HepG2 (cell line): ENCODE measurements at regions not wholly inside any gene's neighbourhood (a gene's known extent, or its start where the extent isn't known, plus 50 kb on each side); places are given as distances from the start of the nearest gene placed in this dataset.

Source experiments
- ATAC-seq: fragments of 200-7000 bp; cut with Tn5 transposase; 3 replicates; pipeline ENCODE4 v1.9.1; 2020; ENCODE audit warnings: mild to moderate bottlenecking, moderate library complexity
- BruUV-seq: library from RNA; stranded (reverse); fragments of 400-500 nt; replicated peaks from 2 replicates; lab custom pipeline; 2021; lab: Mats Ljungman, UMichigan
- CTCF ChIA-PET: fragments of 300-600 bp; formaldehyde crosslinking; extraction: SDS; loops from one replicate; lab custom pipeline; 2021; ENCODE audit warnings: low total read pairs, inconsistent platforms, low intra/inter-chr PET ratio; lab: Yijun Ruan, JAX
- POLR2A ChIA-PET: fragments of 350-600 bp; sonication (Branson Sonifier 250); formaldehyde crosslinking; loops from one replicate; lab custom pipeline; 2020; ENCODE audit warnings: antibody characterized with exemption, inconsistent platforms; lab: Yijun Ruan, JAX
- DNase-seq: peaks from one replicate; pipeline ENCODE4 v3.0.0-alpha.2; 2015; ENCODE audit warnings: low spot score
- FAIRE-seq: peaks from 3 replicates; lab custom pipeline; 2011; peaks lifted over from hg19 to GRCh38; lab: Jason Lieb, UNC
- H2AFZ ChIP-seq: one replicate; pipeline ENCODE4 v1.6.1; 2011; ENCODE audit warnings: low read length, inconsistent platforms
- H3K27ac ChIP-seq: fragments of 300-600 bp; 3 replicates; pipeline ENCODE4 v1.8.0; 2011; ENCODE audit warnings: mixed run types, mild to moderate bottlenecking, mixed read lengths, low read length, inconsistent platforms; ENCODE audit not compliant: insufficient read depth; ENCODE audit errors: extremely low read length
- H3K27me3 ChIP-seq, 2 experiments: fragments of 200-600 bp in 1 of 2; 2 replicates in 1 of 2; 3 replicates in 1 of 2; pipeline versions ENCODE4 v1.6.0 to v1.8.0; 2011; ENCODE audit warnings: low read length in 2 of 2, mild to moderate bottlenecking in 2 of 2, moderate library complexity in 2 of 2, inconsistent platforms in 1 of 2; ENCODE audit not compliant: insufficient read depth in 2 of 2, control insufficient read depth in 1 of 2
- H3K36me3 ChIP-seq, 2 experiments: fragments of 200-600 bp in 1 of 2; replicated peaks in 1 of 2; 2 replicates in 1 of 2; 3 replicates in 1 of 2; pipeline versions ENCODE4 v1.5.1 to v1.8.0; 2011; ENCODE audit warnings: low read length in 2 of 2, inconsistent platforms in 1 of 2; ENCODE audit not compliant: insufficient read depth in 2 of 2, control insufficient read depth in 1 of 2
- H3K4me1 ChIP-seq: 2 replicates; pipeline ENCODE4 v1.5.1; 2012; ENCODE audit warnings: low read length, inconsistent platforms; ENCODE audit not compliant: insufficient read depth
- H3K4me2 ChIP-seq: 2 replicates; pipeline ENCODE4 v1.6.0; 2011; ENCODE audit warnings: low read depth, low read length, inconsistent platforms
- H3K4me3 ChIP-seq, 3 experiments: fragments of 200-600 bp in 1 of 3; sonication (generic), shearing (Covaris generic) in 1 of 3; replicated peaks in 1 of 3; 2 replicates each; pipeline ENCODE4 v1.5.1; 2011 to 2016; ENCODE audit warnings: low read length in 3 of 3, inconsistent platforms in 2 of 3, low read depth in 2 of 3, mild to moderate bottlenecking in 2 of 3, control low read depth in 1 of 3, mixed read lengths in 1 of 3; ENCODE audit not compliant: insufficient read depth in 1 of 3
- H3K79me2 ChIP-seq: one replicate; pipeline ENCODE4 v1.6.1; 2011; ENCODE audit warnings: low read length, inconsistent platforms; ENCODE audit not compliant: insufficient read depth
- H3K9ac ChIP-seq: 2 replicates; pipeline ENCODE4 v1.6.0; 2011; ENCODE audit warnings: mild to moderate bottlenecking, low read depth, low read length, inconsistent platforms; ENCODE audit not compliant: insufficient read depth
- H3K9me3 ChIP-seq: 2 replicates; pipeline ENCODE4 v1.5.1; 2012; ENCODE audit warnings: mild to moderate bottlenecking, low read length
- H4K20me1 ChIP-seq: 2 replicates; pipeline ENCODE4 v1.6.0; 2011; ENCODE audit warnings: inconsistent platforms, mild to moderate bottlenecking, low read length, moderate library complexity; ENCODE audit not compliant: insufficient read depth
- FOXM1 ChIP-seq: sonication (generic); formaldehyde crosslinking; IDR thresholded peaks from 2 replicates; pipeline ENCODE4 v1.5.0; 2020; ENCODE audit warnings: missing genetic modification reagents
- HOXA3 ChIP-seq: sonication (generic); formaldehyde crosslinking; IDR thresholded peaks from 2 replicates; pipeline ENCODE4 v1.5.0; 2020; ENCODE audit warnings: missing genetic modification reagents
- MAFG ChIP-seq: sonication (generic); formaldehyde crosslinking; IDR thresholded peaks from 2 replicates; pipeline ENCODE4 v1.5.1; 2020; ENCODE audit warnings: mild to moderate bottlenecking, missing genetic modification reagents
- MTA1 ChIP-seq: sonication (generic); formaldehyde crosslinking; IDR thresholded peaks from 2 replicates; pipeline ENCODE4 v1.4.0; 2020; ENCODE audit warnings: missing genetic modification reagents, mild to moderate bottlenecking, borderline replicate concordance
- POLR2AphosphoS5 ChIP-seq: IDR thresholded peaks from 2 replicates; pipeline ENCODE4 v1.6.1; 2012; ENCODE audit warnings: low read depth, low read length
- REL ChIP-seq: sonication (generic); formaldehyde crosslinking; conservative IDR thresholded peaks from 2 replicates; pipeline ENCODE4 v1.8.0; 2022; ENCODE audit warnings: mild to moderate bottlenecking, missing genetic modification reagents, moderate library complexity
- SOX6 ChIP-seq, 2 experiments: fragments of 450-650 bp in 1 of 2; sonication (generic) in 1 of 2; formaldehyde crosslinking in 1 of 2; IDR thresholded peaks; 2 replicates each; pipeline versions ENCODE4 v1.4.0 to v1.6.1; 2017 to 2020; ENCODE audit warnings: antibody characterized with exemption in 1 of 2, mild to moderate bottlenecking in 1 of 2, missing genetic modification reagents in 1 of 2
- ZNF792 ChIP-seq: IDR thresholded peaks from 2 replicates; pipeline ENCODE4 v1.6.1; 2016
- WGBS: methylation state at CpG from one replicate; pipeline ENCODE4 v1.1.6; 2017; ENCODE audit warnings: low lambda C conversion rate; 5-methylcytosine and 5-hydroxymethylcytosine counted together
- in situ Hi-C: cut with HindIII; loops from 2 replicates; pipeline ENCODE4 v1.10.0; 2017; ENCODE audit warnings: low pct_unique_long_range_greater_than_20kb; ENCODE audit not compliant: extremely low pct_ligation_motif_present
- intact Hi-C: fragments of 100-400 bp; cut with micrococcal nuclease; formaldehyde crosslinking; loops from one replicate; pipeline ENCODE4 v1.10.0; 2022; ENCODE audit not compliant: unreplicated experiment
- TF ChIP-seq, protein P1 (sequence below): sonication (generic); formaldehyde crosslinking; IDR thresholded peaks from 2 replicates; pipeline ENCODE4 v1.5.0; 2020; ENCODE audit warnings: missing genetic modification reagents
- TF ChIP-seq, protein P2 (sequence below): sonication (generic); formaldehyde crosslinking; IDR thresholded peaks from 2 replicates; pipeline ENCODE4 v1.5.0; 2020; ENCODE audit warnings: missing genetic modification reagents
- TF ChIP-seq, protein P3 (sequence below): sonication (generic); formaldehyde crosslinking; conservative IDR thresholded peaks from 2 replicates; pipeline ENCODE4 v1.8.0; 2022; ENCODE audit warnings: mild to moderate bottlenecking, moderate library complexity, missing genetic modification reagents
- TF ChIP-seq, protein P4 (sequence below): sonication (generic); formaldehyde crosslinking; IDR thresholded peaks from 2 replicates; pipeline ENCODE4 v1.5.0; 2020; ENCODE audit warnings: mild to moderate bottlenecking, missing genetic modification reagents
- TF ChIP-seq, protein P5 (sequence below): sonication (generic); formaldehyde crosslinking; IDR thresholded peaks from 2 replicates; pipeline ENCODE4 v1.4.0; 2020; ENCODE audit warnings: mild to moderate bottlenecking, missing genetic modification reagents
- TF ChIP-seq, protein P6 (sequence below): sonication (generic); formaldehyde crosslinking; IDR thresholded peaks from 2 replicates; pipeline ENCODE4 v1.4.0; 2020; ENCODE audit warnings: missing genetic modification reagents

DNA sequence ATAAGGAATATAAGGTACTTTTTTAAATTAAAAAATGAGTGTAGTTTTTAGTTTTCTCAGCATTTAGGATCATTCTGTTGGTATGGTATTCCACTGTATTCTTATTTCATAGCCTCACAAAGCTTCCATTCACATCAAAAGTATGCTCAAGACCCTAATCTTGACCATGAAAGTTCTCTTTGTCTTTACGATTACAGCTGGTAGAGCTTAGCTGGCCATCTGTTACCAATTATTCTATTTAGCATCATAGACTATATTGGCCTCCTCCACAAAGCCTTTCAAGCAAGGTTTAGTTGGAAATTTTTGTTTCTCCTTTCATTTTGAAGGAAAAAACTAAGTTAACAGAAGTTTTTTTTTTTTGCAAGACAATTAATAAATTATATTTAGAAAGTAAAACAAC lies 245.1 kb downstream of the KCTD12 start:
- H2AFZ ChIP-seq = no peak overlapping the region
- ChIA-PET POLR2A (no interaction called here), CTCF (no interaction called here)
- H3K36me3 ChIP-seq = no peaks in the 10 kb centered on the region
- in situ Hi-C loops = no loop called here
- no peaks in the 10 kb centered on the region; a peak in 1 of 5 replicates for H3K27me3 ChIP-seq
- H3K79me2 ChIP-seq = no peaks in the 10 kb centered on the region
- no peak for FAIRE-seq
- no TSS peak for BruUV-seq
- 3% methylated on average over 1 of the region's 1 CpG for WGBS
- H3K4me2 ChIP-seq = no peak overlapping the region
- no peak overlapping the region for H3K9ac ChIP-seq
- no peaks in the 10 kb centered on the region for H3K4me1 ChIP-seq
- no peaks in the 10 kb centered on the region for H3K9me3 ChIP-seq
- intact Hi-C loops = no loop called here
- H3K27ac ChIP-seq = no peak overlapping the region
- no peak for ATAC-seq
- H4K20me1 ChIP-seq = no peaks in the 10 kb centered on the region
- H3K4me3 ChIP-seq = no peak overlapping the region
- no peak for DNase-seq
- no peak for TF ChIP-seq HOXA3 (CRISPR knock-in tag)
- no peak for TF ChIP-seq MAFG (CRISPR knock-in tag)
- TF ChIP-seq, protein P1, sequence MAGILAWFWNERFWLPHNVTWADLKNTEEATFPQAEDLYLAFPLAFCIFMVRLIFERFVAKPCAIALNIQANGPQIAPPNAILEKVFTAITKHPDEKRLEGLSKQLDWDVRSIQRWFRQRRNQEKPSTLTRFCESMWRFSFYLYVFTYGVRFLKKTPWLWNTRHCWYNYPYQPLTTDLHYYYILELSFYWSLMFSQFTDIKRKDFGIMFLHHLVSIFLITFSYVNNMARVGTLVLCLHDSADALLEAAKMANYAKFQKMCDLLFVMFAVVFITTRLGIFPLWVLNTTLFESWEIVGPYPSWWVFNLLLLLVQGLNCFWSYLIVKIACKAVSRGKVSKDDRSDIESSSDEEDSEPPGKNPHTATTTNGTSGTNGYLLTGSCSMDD (CRISPR knock-in tag) = no peak
- TF ChIP-seq, protein P2, sequence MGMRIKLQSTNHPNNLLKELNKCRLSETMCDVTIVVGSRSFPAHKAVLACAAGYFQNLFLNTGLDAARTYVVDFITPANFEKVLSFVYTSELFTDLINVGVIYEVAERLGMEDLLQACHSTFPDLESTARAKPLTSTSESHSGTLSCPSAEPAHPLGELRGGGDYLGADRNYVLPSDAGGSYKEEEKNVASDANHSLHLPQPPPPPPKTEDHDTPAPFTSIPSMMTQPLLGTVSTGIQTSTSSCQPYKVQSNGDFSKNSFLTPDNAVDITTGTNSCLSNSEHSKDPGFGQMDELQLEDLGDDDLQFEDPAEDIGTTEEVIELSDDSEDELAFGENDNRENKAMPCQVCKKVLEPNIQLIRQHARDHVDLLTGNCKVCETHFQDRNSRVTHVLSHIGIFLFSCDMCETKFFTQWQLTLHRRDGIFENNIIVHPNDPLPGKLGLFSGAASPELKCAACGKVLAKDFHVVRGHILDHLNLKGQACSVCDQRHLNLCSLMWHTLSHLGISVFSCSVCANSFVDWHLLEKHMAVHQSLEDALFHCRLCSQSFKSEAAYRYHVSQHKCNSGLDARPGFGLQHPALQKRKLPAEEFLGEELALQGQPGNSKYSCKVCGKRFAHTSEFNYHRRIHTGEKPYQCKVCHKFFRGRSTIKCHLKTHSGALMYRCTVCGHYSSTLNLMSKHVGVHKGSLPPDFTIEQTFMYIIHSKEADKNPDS (CRISPR knock-in tag) = no peak
- TF ChIP-seq ZNF792 = no peak
- TF ChIP-seq, protein P3, sequence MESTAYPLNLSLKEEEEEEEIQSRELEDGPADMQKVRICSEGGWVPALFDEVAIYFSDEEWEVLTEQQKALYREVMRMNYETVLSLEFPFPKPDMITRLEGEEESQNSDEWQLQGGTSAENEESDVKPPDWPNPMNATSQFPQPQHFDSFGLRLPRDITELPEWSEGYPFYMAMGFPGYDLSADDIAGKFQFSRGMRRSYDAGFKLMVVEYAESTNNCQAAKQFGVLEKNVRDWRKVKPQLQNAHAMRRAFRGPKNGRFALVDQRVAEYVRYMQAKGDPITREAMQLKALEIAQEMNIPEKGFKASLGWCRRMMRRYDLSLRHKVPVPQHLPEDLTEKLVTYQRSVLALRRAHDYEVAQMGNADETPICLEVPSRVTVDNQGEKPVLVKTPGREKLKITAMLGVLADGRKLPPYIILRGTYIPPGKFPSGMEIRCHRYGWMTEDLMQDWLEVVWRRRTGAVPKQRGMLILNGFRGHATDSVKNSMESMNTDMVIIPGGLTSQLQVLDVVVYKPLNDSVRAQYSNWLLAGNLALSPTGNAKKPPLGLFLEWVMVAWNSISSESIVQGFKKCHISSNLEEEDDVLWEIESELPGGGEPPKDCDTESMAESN (CRISPR knock-in tag) = no peak
- no peak for TF ChIP-seq SOX6 (IDR thresholded peaks at IDR 0.05)
- TF ChIP-seq SOX6 (CRISPR knock-in tag; IDR thresholded peaks at IDR 0.05) = no peak
- no peak for TF ChIP-seq REL (CRISPR knock-in tag)
- no peak for TF ChIP-seq MTA1
- TF ChIP-seq FOXM1 (CRISPR knock-in tag) = no peak
- no peak for TF ChIP-seq POLR2AphosphoS5
- TF ChIP-seq, protein P4, sequence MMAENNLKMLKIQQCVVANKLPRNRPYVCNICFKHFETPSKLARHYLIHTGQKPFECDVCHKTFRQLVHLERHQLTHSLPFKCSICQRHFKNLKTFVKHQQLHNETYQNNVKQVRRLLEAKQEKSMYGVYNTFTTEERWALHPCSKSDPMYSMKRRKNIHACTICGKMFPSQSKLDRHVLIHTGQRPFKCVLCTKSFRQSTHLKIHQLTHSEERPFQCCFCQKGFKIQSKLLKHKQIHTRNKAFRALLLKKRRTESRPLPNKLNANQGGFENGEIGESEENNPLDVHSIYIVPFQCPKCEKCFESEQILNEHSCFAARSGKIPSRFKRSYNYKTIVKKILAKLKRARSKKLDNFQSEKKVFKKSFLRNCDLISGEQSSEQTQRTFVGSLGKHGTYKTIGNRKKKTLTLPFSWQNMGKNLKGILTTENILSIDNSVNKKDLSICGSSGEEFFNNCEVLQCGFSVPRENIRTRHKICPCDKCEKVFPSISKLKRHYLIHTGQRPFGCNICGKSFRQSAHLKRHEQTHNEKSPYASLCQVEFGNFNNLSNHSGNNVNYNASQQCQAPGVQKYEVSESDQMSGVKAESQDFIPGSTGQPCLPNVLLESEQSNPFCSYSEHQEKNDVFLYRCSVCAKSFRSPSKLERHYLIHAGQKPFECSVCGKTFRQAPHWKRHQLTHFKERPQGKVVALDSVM (CRISPR knock-in tag) = no peak
- TF ChIP-seq, protein P5, sequence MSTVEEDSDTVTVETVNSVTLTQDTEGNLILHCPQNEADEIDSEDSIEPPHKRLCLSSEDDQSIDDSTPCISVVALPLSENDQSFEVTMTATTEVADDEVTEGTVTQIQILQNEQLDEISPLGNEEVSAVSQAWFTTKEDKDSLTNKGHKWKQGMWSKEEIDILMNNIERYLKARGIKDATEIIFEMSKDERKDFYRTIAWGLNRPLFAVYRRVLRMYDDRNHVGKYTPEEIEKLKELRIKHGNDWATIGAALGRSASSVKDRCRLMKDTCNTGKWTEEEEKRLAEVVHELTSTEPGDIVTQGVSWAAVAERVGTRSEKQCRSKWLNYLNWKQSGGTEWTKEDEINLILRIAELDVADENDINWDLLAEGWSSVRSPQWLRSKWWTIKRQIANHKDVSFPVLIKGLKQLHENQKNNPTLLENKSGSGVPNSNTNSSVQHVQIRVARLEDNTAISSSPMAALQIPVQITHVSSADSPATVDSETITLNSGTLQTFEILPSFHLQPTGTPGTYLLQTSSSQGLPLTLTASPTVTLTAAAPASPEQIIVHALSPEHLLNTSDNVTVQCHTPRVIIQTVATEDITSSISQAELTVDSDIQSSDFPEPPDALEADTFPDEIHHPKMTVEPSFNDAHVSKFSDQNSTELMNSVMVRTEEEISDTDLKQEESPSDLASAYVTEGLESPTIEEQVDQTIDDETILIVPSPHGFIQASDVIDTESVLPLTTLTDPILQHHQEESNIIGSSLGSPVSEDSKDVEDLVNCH = no peak
- TF ChIP-seq, protein P6, sequence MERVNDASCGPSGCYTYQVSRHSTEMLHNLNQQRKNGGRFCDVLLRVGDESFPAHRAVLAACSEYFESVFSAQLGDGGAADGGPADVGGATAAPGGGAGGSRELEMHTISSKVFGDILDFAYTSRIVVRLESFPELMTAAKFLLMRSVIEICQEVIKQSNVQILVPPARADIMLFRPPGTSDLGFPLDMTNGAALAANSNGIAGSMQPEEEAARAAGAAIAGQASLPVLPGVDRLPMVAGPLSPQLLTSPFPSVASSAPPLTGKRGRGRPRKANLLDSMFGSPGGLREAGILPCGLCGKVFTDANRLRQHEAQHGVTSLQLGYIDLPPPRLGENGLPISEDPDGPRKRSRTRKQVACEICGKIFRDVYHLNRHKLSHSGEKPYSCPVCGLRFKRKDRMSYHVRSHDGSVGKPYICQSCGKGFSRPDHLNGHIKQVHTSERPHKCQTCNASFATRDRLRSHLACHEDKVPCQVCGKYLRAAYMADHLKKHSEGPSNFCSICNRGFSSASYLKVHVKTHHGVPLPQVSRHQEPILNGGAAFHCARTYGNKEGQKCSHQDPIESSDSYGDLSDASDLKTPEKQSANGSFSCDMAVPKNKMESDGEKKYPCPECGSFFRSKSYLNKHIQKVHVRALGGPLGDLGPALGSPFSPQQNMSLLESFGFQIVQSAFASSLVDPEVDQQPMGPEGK = no peak
